ENCODE measurements at regions not wholly inside any gene's neighbourhood (a gene's known extent, or its start where the extent isn't known, plus 50 kb on each side); places are given as distances from the start of the nearest gene placed in this dataset.
"Not testable (repeated sequence)": the region's sequence is repeated elsewhere in the genome, so short reads cannot be mapped to it uniquely, and the experiment has no call there.

- no peak for DNase-seq (ENCODE audit: low spot score)
Measured at GRCh38 chr4:53866055-53866454, 198.3 kb downstream of the CHIC2 start.

DNA sequence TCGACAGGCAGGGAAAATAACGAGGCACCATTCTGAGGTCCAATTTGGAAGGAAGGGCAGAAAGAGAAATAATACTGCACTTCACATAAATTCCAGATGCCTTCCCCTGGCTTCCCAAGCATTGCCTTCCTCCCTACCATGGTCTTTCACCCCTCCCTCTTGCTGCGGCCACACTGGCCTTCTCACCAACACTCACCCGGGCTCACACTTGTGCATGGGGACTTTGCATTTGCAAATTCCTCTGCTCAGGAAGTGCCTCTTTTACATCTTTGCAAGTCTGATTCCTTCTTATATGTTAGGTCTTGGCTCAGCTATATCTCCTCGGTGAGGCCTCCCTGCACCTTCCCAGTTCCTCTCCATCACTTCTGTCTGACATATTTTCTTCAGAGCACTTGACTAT is 199.4 kb downstream of the CHIC2 start:
- DNase-seq (ENCODE audit: low spot score) = no peak

GRCh38 chr4:53863736-53864365 is 200.6 kb downstream of the CHIC2 start:
- DNase-seq (ENCODE audit: low spot score) = no peak

DNA sequence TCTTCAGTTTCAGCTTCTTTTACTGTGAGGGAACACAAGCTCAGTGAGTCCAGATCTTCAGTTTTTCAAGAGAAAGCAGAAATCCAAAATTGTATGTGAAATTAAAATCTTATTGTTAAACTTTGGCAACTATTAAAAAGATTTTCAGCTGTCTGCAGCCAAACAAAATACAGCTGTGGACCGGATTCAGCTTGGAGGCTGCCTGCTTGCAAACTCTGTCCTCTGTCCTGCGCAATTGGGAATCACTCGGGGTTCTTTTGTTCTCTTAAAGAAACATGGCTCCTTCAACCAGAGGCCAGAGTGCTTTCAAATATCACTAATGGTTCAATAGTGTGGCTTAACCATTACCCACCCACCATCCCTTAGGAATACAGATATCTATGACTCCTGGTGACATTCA is 201.2 kb downstream of the CHIC2 start:
- no peak for DNase-seq (ENCODE audit: low spot score)

- no peak for DNase-seq (ENCODE audit: low spot score)
Measured at GRCh38 chr4:53861856-53862610, 202.4 kb downstream of the CHIC2 start.

GRCh38 chr4:53859305-53859704 is 205.1 kb downstream of the CHIC2 start:
- no peak for DNase-seq (ENCODE audit: low spot score)

- no peak for DNase-seq (ENCODE audit: low spot score)
Measured at GRCh38 chr4:53858744-53859143, 205.7 kb downstream of the CHIC2 start.

GRCh38 chr4:53855581-53856250 is 208.7 kb downstream of the CHIC2 start:
- DNase-seq (ENCODE audit: low spot score) = no peak

DNA sequence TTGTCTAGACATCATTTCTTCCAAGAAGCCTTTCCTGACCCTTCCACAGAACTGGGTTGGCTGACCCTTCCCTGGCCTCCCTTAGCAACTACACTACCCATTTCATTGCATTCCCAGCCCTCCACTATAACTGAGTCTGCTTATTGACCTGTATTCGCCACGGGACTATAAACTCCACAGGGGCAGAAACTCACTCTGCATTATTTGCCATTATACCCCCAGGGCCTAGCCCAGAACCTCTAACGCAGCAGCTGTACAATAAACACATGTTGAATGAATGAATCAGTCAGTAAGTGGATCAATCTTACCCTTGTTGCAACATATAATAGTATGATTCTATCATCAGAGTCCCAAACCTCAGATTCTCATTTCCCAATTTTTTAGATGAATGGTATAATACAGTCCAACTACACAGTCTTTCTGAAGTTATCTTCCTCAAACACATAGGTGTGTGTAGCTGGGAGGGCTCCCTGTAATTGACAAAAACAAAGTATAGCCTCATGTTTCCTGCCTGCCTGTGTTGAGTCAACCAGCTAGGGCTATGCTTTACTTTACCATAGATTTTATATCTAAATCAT is 209.3 kb downstream of the CHIC2 start:
- peak; percentile 43 for DNase-seq (ENCODE audit: low spot score)

DNA sequence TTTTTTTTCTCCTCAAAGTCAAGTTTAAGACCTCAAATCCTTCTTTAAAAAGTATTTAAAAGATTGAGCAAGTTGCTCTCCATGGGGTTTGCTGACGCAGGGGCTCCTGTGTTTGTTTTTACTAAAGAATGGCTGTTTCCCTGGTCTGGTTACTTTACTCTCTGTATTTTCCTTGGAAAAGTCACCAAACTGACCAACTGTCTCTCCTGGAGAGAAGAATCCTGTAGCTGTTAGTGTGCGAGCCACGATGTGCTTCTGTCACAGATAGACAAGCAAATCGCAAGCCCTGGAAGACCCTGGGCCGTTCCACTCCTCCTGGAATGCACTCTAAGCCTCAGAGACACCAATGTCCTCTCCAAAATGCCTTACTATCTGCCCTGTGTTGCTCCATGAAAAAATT is 212.1 kb downstream of the CHIC2 start:
- no peak for DNase-seq (ENCODE audit: low spot score)

GRCh38 chr4:53847965-53848364 is 216.4 kb downstream of the CHIC2 start:
- no peak for DNase-seq (ENCODE audit: low spot score)

GRCh38 chr4:53844551-53844950 is 219.9 kb downstream of the CHIC2 start:
- no peak for DNase-seq (ENCODE audit: low spot score)

DNA sequence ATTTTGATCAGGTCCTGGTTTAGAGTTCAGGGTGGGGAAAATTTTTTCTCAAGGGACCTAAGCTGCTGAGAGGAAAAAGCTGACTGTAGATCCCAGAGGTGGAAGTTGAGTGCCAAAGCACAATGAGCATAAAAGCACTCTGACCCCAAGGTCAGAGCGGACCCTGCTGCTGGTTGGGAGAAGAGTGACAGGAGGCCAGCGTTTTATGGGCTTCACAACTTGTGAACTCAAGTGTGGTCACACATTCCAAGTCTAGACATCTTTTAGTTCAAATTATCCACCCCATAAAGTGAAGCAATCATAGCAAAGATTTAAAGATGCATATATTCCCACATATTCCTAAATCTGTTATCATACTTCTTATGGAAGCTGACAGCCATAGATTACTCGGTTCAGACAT is 220.3 kb downstream of the CHIC2 start:
- no peak for DNase-seq (ENCODE audit: low spot score)

- no peak for DNase-seq (ENCODE audit: low spot score)
Measured at GRCh38 chr4:53841711-53842110, 222.7 kb downstream of the CHIC2 start.

DNA sequence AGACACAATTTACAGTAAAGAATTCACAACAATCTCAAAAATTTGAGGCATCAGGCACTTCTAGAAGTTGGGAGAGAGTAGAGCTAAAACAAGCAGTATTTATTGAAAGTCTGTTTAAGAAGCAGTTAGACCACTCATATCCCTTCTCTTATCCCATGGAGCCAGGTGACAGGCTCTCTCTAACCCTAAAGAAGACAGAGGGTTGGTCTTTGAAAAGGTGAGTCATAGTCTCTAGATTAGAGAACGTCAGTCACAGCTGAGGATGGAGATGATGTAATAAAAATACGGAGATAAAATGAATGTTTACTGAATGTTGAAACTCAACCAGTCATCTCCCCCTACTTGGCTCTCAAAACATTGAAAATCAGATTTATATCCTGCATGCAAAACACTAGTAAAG is 223.8 kb downstream of the CHIC2 start:
- DNase-seq (ENCODE audit: low spot score) = no peak

GRCh38 chr4:53833302-53834003 is 231.0 kb downstream of the CHIC2 start:
- DNase-seq (ENCODE audit: low spot score) = not testable (repeated sequence)

GRCh38 chr4:53832549-53832948 is 231.9 kb downstream of the CHIC2 start:
- DNase-seq (ENCODE audit: low spot score) = no peak

DNA sequence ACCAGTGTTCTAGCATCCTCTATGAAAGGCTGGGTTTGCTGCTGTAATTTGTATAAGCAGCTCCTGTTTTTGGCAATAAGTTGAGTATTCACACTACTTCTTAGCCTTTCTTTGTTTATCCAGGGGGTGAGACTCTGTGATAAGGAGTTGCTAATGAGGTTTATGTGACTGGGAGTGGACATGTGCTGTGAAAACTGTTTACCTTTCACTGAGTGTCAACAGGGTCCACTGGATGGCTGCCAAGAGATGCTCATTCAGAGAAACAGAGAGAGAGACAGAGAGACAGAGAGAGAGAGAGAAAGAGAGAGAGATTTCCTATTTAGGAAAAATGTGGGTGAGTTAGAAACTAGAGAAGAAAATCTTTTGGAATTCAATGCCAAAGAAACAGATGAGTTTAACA is 233.9 kb downstream of the CHIC2 start:
- no peak for DNase-seq (ENCODE audit: low spot score)

- no peak for DNase-seq (ENCODE audit: low spot score)
Measured at GRCh38 chr4:53821179-53821851, 230.0 kb upstream of the LNX1 start.

- no peak for DNase-seq (ENCODE audit: low spot score)
Measured at GRCh38 chr4:53818104-53818503, 226.8 kb upstream of the LNX1 start.

- DNase-seq (ENCODE audit: low spot score) = no peak
Measured at GRCh38 chr4:53816561-53816960, 225.3 kb upstream of the LNX1 start.

DNA sequence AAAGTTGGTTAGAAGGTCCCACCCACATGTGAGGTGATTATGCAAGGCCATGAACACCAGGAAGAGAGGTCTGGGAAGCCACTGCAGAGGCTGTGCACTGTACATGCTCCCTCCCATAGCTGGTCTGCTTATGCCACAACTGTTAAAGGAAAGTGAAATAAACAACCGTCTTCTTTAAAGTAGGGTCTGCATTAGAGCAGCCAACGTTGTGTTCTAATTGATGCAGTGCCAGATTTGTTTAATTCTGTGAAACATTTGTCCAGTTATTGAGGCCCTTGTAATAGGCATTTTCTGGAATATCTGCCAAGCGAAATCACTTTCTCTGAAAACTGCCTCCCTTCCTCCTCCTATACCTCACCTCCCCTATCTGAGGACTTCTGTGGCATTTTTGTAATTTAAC is 224.0 kb upstream of the LNX1 start:
- DNase-seq (ENCODE audit: low spot score) = no peak
